ENCODE measurements at regions not wholly inside any gene's neighbourhood (a gene's known extent, or its start where the extent isn't known, plus 50 kb on each side); places are given as distances from the start of the nearest gene placed in this dataset.

- TF ChIP-seq CTCF (IDR thresholded peaks at IDR 0.05) (peak in 2 of 7 experiments; percentile 18 to 23), POLR2AphosphoS5 (IDR thresholded peaks at IDR 0.05) (no peak), POLR2A (IDR thresholded peaks at IDR 0.05) (no peak), EP300 (IDR thresholded peaks at IDR 0.05) (no peak)
Measured at GRCh38 chr6:84422380-84422968, 195.0 kb upstream of the CEP162 start.

Data from stomach (tissue), 4 donors.